WTC11 (cell line): ENCODE measurements at regions not wholly inside any gene's neighbourhood (a gene's known extent, or its start where the extent isn't known, plus 50 kb on each side); places are given as distances from the start of the nearest gene placed in this dataset.

Experiments
- CREB1 ChIP-seq: sonication (generic); formaldehyde crosslinking; IDR thresholded peaks from 2 replicates; pipeline ENCODE4 v1.8.0; 2023; ENCODE audit warnings: mild to moderate bottlenecking, missing genetic modification reagents
- CREM ChIP-seq: sonication (generic); formaldehyde crosslinking; IDR thresholded peaks from 2 replicates; pipeline ENCODE4 v1.8.1; 2022; ENCODE audit warnings: mild to moderate bottlenecking, missing genetic modification reagents, moderate library complexity
- CTCF ChIP-seq: fragments of 200-600 bp; IDR thresholded peaks from 2 replicates; pipeline ENCODE4 v1.8.0; 2022; ENCODE audit warnings: antibody characterized with exemption
- MYBL2 ChIP-seq: sonication (generic); formaldehyde crosslinking; IDR thresholded peaks from 2 replicates; pipeline ENCODE4 v1.8.1; 2023; ENCODE audit warnings: mild to moderate bottlenecking, moderate library complexity, missing genetic modification reagents
- NFYB ChIP-seq: sonication (generic); formaldehyde crosslinking; conservative IDR thresholded peaks from 2 replicates; pipeline ENCODE4 v1.8.0; 2022; ENCODE audit warnings: low read depth, missing genetic modification reagents
- NR2C2 ChIP-seq: sonication (generic); formaldehyde crosslinking; IDR thresholded peaks from 2 replicates; pipeline ENCODE4 v1.8.0; 2022; ENCODE audit warnings: mild to moderate bottlenecking, missing genetic modification reagents
- USF2 ChIP-seq: sonication (generic); formaldehyde crosslinking; IDR thresholded peaks from 2 replicates; pipeline ENCODE4 v1.8.1; 2023; ENCODE audit warnings: mild to moderate bottlenecking, missing genetic modification reagents, moderate library complexity
- ZBTB21 ChIP-seq: sonication (generic); formaldehyde crosslinking; IDR thresholded peaks from 2 replicates; pipeline ENCODE4 v1.8.1; 2023; ENCODE audit warnings: mild to moderate bottlenecking, missing genetic modification reagents, borderline replicate concordance
- TF ChIP-seq, protein P1 (sequence below): sonication (generic); formaldehyde crosslinking; IDR thresholded peaks from 2 replicates; pipeline ENCODE4 v1.8.1; 2022; ENCODE audit warnings: low read depth, missing genetic modification reagents, borderline replicate concordance
- TF ChIP-seq, protein P2 (sequence below): sonication (generic); formaldehyde crosslinking; IDR thresholded peaks from 2 replicates; pipeline ENCODE4 v1.8.0; 2022; ENCODE audit warnings: mild to moderate bottlenecking, missing genetic modification reagents
- TF ChIP-seq, protein P3 (sequence below): sonication (generic); formaldehyde crosslinking; IDR thresholded peaks from 2 replicates; pipeline ENCODE4 v1.8.1; 2023; ENCODE audit warnings: mild to moderate bottlenecking, missing genetic modification reagents, borderline replicate concordance

DNA sequence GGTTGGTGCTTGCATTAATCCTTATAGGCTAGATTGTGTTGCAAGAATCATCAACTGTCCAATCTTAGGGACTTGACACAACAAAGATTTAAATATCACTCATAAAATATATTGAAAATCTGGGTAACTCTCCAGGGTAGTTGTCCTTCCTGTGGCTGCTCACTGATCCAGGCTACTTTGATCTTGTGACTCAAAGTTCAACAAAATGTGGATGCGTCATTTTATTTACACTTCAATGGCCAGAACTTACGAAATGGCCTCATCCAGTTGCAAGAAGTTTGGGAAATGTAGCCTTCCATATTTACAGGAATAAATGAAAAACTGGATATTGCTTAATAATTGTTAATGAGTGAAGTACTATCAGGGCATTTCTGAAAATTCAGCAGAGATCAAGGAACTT, 235.5 kb upstream of the ACTBL2 start:
- TF ChIP-seq ZBTB21 (CRISPR knock-in tag) (no peak), CREM (CRISPR knock-in tag) (no peak), NR2C2 (no peak), MYBL2 (CRISPR knock-in tag) (no peak), CTCF (no peak), NFYB (CRISPR knock-in tag) (no peak), USF2 (CRISPR knock-in tag) (no peak), CREB1 (CRISPR knock-in tag) (no peak)
- TF ChIP-seq, protein P1, sequence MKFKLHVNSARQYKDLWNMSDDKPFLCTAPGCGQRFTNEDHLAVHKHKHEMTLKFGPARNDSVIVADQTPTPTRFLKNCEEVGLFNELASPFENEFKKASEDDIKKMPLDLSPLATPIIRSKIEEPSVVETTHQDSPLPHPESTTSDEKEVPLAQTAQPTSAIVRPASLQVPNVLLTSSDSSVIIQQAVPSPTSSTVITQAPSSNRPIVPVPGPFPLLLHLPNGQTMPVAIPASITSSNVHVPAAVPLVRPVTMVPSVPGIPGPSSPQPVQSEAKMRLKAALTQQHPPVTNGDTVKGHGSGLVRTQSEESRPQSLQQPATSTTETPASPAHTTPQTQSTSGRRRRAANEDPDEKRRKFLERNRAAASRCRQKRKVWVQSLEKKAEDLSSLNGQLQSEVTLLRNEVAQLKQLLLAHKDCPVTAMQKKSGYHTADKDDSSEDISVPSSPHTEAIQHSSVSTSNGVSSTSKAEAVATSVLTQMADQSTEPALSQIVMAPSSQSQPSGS (CRISPR knock-in tag), result no peak
- TF ChIP-seq, protein P2, sequence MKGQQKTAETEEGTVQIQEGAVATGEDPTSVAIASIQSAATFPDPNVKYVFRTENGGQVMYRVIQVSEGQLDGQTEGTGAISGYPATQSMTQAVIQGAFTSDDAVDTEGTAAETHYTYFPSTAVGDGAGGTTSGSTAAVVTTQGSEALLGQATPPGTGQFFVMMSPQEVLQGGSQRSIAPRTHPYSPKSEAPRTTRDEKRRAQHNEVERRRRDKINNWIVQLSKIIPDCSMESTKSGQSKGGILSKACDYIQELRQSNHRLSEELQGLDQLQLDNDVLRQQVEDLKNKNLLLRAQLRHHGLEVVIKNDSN (CRISPR knock-in tag), result no peak
- TF ChIP-seq, protein P3, sequence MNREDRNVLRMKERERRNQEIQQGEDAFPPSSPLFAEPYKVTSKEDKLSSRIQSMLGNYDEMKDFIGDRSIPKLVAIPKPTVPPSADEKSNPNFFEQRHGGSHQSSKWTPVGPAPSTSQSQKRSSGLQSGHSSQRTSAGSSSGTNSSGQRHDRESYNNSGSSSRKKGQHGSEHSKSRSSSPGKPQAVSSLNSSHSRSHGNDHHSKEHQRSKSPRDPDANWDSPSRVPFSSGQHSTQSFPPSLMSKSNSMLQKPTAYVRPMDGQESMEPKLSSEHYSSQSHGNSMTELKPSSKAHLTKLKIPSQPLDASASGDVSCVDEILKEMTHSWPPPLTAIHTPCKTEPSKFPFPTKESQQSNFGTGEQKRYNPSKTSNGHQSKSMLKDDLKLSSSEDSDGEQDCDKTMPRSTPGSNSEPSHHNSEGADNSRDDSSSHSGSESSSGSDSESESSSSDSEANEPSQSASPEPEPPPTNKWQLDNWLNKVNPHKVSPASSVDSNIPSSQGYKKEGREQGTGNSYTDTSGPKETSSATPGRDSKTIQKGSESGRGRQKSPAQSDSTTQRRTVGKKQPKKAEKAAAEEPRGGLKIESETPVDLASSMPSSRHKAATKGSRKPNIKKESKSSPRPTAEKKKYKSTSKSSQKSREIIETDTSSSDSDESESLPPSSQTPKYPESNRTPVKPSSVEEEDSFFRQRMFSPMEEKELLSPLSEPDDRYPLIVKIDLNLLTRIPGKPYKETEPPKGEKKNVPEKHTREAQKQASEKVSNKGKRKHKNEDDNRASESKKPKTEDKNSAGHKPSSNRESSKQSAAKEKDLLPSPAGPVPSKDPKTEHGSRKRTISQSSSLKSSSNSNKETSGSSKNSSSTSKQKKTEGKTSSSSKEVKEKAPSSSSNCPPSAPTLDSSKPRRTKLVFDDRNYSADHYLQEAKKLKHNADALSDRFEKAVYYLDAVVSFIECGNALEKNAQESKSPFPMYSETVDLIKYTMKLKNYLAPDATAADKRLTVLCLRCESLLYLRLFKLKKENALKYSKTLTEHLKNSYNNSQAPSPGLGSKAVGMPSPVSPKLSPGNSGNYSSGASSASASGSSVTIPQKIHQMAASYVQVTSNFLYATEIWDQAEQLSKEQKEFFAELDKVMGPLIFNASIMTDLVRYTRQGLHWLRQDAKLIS (CRISPR knock-in tag), result no peak
